UCSD-AML1 (cell line): ENCODE measurements at regions not wholly inside any gene's neighbourhood (a gene's known extent, or its start where the extent isn't known, plus 50 kb on each side); places are given as distances from the start of the nearest gene placed in this dataset.

ENCODE experiments used
- DNase-seq: peaks from one replicate; lab custom pipeline; 2025; ENCODE audit not compliant: unreplicated experiment; lab: John Stamatoyannopoulos, UW

GRCh38 chr7:46687203-46687602 lies 766.1 kb upstream of the IGFBP3 start:
- no peak for DNase-seq

GRCh38 chr7:46685051-46685450 lies 764.0 kb upstream of the IGFBP3 start:
- no peak for DNase-seq

GRCh38 chr7:46682836-46683624 lies 762.0 kb upstream of the IGFBP3 start:
- no peak for DNase-seq

GRCh38 chr7:46681865-46682503 lies 760.9 kb upstream of the IGFBP3 start:
- DNase-seq, result no peak

GRCh38 chr7:46680147-46680546 lies 759.1 kb upstream of the IGFBP3 start:
- DNase-seq, result no peak

- no peak for DNase-seq
Measured at GRCh38 chr7:46679671-46680070, 758.6 kb upstream of the IGFBP3 start.

- no peak for DNase-seq
Measured at GRCh38 chr7:46678421-46678820, 757.3 kb upstream of the IGFBP3 start.

GRCh38 chr7:46675456-46675855 lies 754.4 kb upstream of the IGFBP3 start:
- DNase-seq, result no peak

GRCh38 chr7:46672861-46673260 lies 751.8 kb upstream of the IGFBP3 start:
- DNase-seq, result no peak

GRCh38 chr7:46671108-46671769 lies 750.2 kb upstream of the IGFBP3 start:
- DNase-seq, result no peak

- no peak for DNase-seq
Measured at GRCh38 chr7:46669028-46669427, 748.0 kb upstream of the IGFBP3 start.

- no peak for DNase-seq
Measured at GRCh38 chr7:46664453-46664852, 743.4 kb upstream of the IGFBP3 start.

- no peak for DNase-seq
Measured at GRCh38 chr7:46663025-46663424, 742.0 kb upstream of the IGFBP3 start.

GRCh38 chr7:46661431-46661830 lies 740.4 kb upstream of the IGFBP3 start:
- no peak for DNase-seq

- DNase-seq, result no peak
Measured at GRCh38 chr7:46660402-46660980, 739.4 kb upstream of the IGFBP3 start.

- no peak for DNase-seq
Measured at GRCh38 chr7:46658281-46658680, 737.2 kb upstream of the IGFBP3 start.

GRCh38 chr7:46654546-46655443 lies 733.7 kb upstream of the IGFBP3 start:
- DNase-seq, result no peak

GRCh38 chr7:46653848-46654247 lies 732.8 kb upstream of the IGFBP3 start:
- no peak for DNase-seq

GRCh38 chr7:46652317-46652716 lies 731.2 kb upstream of the IGFBP3 start:
- no peak for DNase-seq

GRCh38 chr7:46651561-46652088 lies 730.6 kb upstream of the IGFBP3 start:
- DNase-seq, result no peak

GRCh38 chr7:46651070-46651469 lies 730.0 kb upstream of the IGFBP3 start:
- no peak for DNase-seq
